ENCODE measurements at regions not wholly inside any gene's neighbourhood (a gene's known extent, or its start where the extent isn't known, plus 50 kb on each side); places are given as distances from the start of the nearest gene placed in this dataset.

DNA sequence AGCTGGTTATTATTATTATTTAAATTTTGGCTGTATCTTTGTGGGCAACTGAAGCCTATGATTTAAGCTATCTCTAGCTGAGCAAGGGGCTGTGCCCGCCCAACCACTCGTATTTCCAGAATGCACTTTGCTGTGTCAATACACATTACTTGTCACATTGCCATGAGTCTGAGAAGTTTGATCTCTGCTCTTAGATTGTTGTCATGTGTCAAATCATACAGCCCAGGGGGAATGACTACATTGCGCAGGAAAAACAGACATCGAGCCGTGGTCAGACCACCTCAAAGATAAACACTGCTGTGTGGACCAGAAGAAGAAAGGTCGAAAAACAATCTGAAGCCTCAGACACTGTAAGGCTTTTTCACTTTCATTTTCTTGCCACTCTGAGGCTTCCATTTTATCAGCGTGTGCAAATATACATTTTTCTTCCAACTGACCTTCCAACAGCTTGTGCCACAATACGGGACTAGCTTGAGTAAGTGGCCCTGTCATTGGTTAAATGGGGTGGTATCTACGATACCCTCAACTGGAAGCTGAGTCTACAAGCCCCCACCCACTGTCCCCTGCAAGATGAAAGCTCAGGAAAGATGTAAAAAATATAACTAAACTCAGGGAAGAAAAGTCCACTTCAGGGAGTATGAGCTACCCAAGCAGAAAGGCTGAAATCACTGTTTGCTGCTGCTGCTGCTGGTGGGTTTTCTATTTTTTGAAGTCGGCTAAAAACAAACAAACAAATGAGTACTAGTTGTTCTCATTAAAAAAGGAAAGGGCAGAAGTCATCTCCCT, 603.0 kb downstream of the BNC2 start:
- Histone ChIP-seq H3K4me3 (ENCODE audit: low read depth, low read length) (peak overlapping the region; percentile 55), H3K4me1 (peaks cover 15% of the 10 kb centered on the region), H3K36me3 (no peaks in the 10 kb centered on the region), H3K9me3 (no peaks in the 10 kb centered on the region), H3K27me3 (no peaks in the 10 kb centered on the region)
- TF ChIP-seq CTCF (IDR thresholded peaks at IDR 0.05; ENCODE audit: low read depth, low read length) = no peak
- peak; percentile 60 for DNase-seq

DNA sequence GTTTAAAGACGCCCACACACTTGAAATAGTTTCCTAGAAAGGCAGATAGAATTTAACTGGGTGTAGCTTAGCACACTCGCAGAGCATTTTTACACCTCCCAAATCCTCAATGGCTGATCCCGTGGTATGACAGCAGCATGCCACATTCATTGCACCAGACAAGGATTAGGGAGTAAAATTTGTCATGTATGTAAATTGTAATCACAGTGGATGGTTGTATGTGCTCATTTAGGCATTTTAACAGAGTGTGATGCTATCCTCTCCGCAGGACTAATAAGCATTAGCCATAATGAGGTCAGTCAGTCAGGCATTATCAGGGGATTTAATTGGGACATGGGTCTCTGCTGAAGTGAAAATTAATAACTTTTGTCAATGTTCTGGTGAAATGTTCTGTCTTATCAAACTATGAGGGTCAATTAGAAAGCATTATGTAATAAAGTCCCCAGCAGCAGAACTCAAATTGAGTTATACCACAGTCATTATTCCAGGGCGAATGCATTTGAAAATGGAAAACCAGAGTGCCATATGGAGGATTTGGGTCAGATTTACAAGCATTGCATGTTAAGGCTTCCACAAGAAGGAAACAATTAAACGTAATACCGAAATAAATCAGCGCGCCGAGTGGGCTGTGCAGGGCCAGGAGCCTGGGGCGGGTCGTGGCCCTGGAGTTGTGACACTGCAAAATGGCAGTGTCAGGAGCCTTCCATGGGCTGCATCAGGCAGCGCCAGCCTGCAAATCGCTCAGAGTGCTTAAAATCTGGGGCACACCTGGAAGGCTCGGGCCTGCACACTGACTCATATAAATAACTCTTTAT, 602.2 kb downstream of the BNC2 start:
- DNase-seq = peak; percentile 90
- Histone ChIP-seq H3K4me1 (peaks cover 15% of the 10 kb centered on the region), H3K4me3 (ENCODE audit: low read depth, low read length) (peak overlapping the region; percentile 55), H3K9me3 (no peaks in the 10 kb centered on the region), H3K36me3 (no peaks in the 10 kb centered on the region), H3K27me3 (no peaks in the 10 kb centered on the region)
- TF ChIP-seq CTCF (IDR thresholded peaks at IDR 0.05; ENCODE audit: low read depth, low read length) = no peak

DNA sequence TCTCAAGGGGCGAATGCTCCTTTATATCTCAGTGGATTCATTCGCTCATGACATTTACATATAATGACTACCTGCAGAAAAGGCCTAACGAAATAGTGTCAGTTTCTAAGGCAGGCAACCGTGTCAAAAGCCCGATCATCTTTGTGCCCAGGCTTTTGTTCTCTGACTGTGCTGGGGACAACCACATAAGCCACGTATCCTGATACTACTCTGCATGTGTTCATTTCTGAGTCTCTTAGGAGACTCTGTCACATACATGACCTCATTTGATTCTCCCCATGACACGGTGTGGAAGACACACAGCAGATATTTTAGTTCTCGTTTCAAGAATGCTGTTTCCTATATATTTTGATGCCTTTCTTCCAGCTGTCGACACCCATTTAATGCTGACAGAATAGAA, 598.5 kb downstream of the BNC2 start:
- TF ChIP-seq CTCF (IDR thresholded peaks at IDR 0.05; ENCODE audit: low read depth, low read length) = no peak
- Histone ChIP-seq H3K4me1 (peaks cover 15% of the 10 kb centered on the region), H3K9me3 (no peaks in the 10 kb centered on the region), H3K27me3 (no peaks in the 10 kb centered on the region), H3K36me3 (no peaks in the 10 kb centered on the region), H3K4me3 (ENCODE audit: low read depth, low read length) (no peak overlapping the region)
- DNase-seq = no peak

DNA sequence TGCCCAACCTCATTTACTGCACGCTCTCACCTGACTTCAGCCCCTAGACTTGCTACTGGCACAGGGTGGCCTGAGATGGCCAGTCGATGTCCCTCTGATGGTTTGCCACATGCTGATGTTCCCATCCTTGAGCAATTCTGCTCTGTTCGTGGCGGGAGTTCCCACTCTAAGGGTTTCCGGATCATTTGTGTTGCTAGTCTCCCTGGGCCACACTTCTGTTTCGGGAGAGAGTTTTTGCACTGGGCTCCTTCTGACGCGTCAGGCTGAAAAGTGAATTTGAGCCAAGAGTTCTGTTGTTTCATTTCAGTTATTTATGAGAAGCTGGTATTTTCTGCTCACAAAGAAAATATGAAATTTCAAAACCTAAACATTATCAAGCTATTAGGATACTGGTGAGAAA, 597.7 kb downstream of the BNC2 start:
- Histone ChIP-seq H3K27me3 (no peaks in the 10 kb centered on the region), H3K9me3 (no peaks in the 10 kb centered on the region), H3K36me3 (no peaks in the 10 kb centered on the region), H3K4me1 (peaks cover 15% of the 10 kb centered on the region), H3K4me3 (ENCODE audit: low read depth, low read length) (no peak overlapping the region)
- no peak for TF ChIP-seq CTCF (IDR thresholded peaks at IDR 0.05; ENCODE audit: low read depth, low read length)
- no peak for DNase-seq

DNA sequence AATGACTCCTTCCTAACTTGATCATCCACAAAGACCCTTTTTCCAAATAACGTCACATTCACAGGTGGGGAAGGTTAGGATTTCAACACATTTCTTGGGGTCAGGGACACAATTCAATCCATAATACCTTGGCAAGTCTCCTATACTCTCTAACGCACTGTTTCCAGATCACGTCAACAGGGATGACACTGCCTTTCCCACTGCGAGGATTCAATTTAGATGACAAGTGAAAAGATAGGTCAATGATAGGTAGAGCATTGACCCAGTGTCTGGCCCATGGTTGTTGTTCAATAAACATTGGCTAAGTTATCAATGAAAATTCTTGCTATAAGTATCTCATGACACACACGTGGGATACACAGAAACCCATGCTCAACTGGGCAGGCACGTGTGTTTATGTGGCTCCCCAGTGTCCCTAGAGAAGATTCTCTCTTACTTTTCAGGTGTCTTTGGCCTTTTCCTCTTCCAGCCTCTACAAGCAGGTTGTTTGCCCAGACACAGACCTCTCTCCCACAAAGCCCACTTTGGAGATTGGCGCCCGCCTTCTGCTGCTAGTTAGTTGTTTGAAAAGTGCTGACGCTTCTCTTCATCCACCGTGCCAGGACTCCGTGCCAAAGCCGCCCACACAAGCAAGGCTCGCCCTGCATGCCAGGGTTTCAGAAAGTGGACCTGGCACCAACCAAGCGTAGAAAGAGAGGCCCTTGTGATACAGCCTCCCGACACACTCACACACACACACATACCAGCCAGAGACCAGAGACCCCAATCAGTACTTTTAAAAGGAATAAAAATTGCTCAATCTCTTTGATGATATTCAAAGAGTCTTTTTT, 594.5 kb downstream of the BNC2 start:
- Histone ChIP-seq H3K9me3 (no peaks in the 10 kb centered on the region), H3K4me3 (ENCODE audit: low read depth, low read length) (no peak overlapping the region), H3K4me1 (no peaks in the 10 kb centered on the region), H3K27me3 (no peaks in the 10 kb centered on the region), H3K36me3 (no peaks in the 10 kb centered on the region)
- no peak for TF ChIP-seq CTCF (IDR thresholded peaks at IDR 0.05; ENCODE audit: low read depth, low read length)
- DNase-seq = no peak

Data from BE2C (cell line).